Activated CD8-positive, alpha-beta T cell treated with anti-CD3 and anti-CD28 coated beads for 36 hours (primary cell): ENCODE measurements at regions not wholly inside any gene's neighbourhood (a gene's known extent, or its start where the extent isn't known, plus 50 kb on each side); places are given as distances from the start of the nearest gene placed in this dataset.

Experiments
- ATAC-seq: fragments of 200-7000 bp; cut with Tn5 transposase; one replicate; pipeline ENCODE4 v1.10.0; 2021; ENCODE audit warnings: mild to moderate bottlenecking, moderate library complexity
- CTCF ChIA-PET: fragments of 350-600 bp; sonication (Branson Sonifier 250); formaldehyde crosslinking; loops from one replicate; lab custom pipeline; 2021; ENCODE audit warnings: antibody characterized with exemption; lab: Charles Lee
- POLR2A ChIA-PET: fragments of 350-600 bp; sonication (Branson Sonifier 250); formaldehyde crosslinking; loops from one replicate; lab custom pipeline; 2021; ENCODE audit warnings: antibody characterized with exemption; lab: Charles Lee
- DNase-seq: peaks from one replicate; pipeline ENCODE4 v3.0.0-alpha.2; 2020
- H3K27ac Mint-ChIP-seq: one replicate; pipeline ENCODE4 v1.8.0; 2021; ENCODE audit warnings: mild to moderate bottlenecking, mixed read lengths
- H3K27me3 Mint-ChIP-seq: one replicate; pipeline ENCODE4 v1.8.0; 2021; ENCODE audit warnings: mixed read lengths
- H3K36me3 Mint-ChIP-seq: one replicate; pipeline ENCODE4 v1.8.0; 2021; ENCODE audit warnings: low read depth, mixed read lengths
- H3K4me1 Mint-ChIP-seq: one replicate; pipeline ENCODE4 v1.8.0; 2021; ENCODE audit warnings: low read depth, mixed read lengths
- H3K4me3 Mint-ChIP-seq: one replicate; pipeline ENCODE4 v1.8.0; 2021; ENCODE audit warnings: mild to moderate bottlenecking, moderate library complexity, mixed read lengths
- H3K9me3 Mint-ChIP-seq: one replicate; pipeline ENCODE4 v1.8.0; 2021; ENCODE audit warnings: mixed read lengths
- intact Hi-C: fragments of 100-400 bp; cut with micrococcal nuclease; formaldehyde crosslinking; loops from one replicate; pipeline ENCODE4 v1.10.0; 2022
- TF ChIP-seq, protein P1 (sequence below): fragments of 200-600 bp; IDR thresholded peaks from one replicate; pipeline ENCODE4 v1.8.0; 2022; ENCODE audit warnings: antibody characterized with exemption, mild to moderate bottlenecking

DNA sequence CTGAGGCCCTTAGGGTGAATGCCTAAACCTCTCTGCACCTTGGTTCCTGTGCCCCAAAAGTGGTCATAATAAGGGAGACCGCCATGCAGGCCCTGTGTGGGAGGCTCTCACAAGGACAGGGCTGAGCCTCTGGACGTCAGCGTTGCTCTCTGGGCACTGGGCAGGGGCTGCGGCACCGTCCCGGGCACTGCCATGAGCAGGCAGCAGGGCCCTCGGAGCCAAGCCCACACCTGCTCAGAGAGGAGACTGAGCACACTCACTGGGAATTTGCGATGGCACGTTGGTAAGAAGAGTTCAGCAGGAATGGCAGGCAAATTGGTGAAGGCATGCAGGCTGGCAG is 123.4 kb downstream of the HMX1 start:
- Mint-ChIP-seq H3K27ac (no peak overlapping the region), H3K4me1 (no peaks in the 10 kb centered on the region), H3K27me3 (no peaks in the 10 kb centered on the region), H3K9me3 (peaks cover 5% of the 10 kb centered on the region), H3K36me3 (no peaks in the 10 kb centered on the region), H3K4me3 (no peak overlapping the region)
- intact Hi-C loops, result no loop called here
- no peak for DNase-seq
- TF ChIP-seq, protein P1, sequence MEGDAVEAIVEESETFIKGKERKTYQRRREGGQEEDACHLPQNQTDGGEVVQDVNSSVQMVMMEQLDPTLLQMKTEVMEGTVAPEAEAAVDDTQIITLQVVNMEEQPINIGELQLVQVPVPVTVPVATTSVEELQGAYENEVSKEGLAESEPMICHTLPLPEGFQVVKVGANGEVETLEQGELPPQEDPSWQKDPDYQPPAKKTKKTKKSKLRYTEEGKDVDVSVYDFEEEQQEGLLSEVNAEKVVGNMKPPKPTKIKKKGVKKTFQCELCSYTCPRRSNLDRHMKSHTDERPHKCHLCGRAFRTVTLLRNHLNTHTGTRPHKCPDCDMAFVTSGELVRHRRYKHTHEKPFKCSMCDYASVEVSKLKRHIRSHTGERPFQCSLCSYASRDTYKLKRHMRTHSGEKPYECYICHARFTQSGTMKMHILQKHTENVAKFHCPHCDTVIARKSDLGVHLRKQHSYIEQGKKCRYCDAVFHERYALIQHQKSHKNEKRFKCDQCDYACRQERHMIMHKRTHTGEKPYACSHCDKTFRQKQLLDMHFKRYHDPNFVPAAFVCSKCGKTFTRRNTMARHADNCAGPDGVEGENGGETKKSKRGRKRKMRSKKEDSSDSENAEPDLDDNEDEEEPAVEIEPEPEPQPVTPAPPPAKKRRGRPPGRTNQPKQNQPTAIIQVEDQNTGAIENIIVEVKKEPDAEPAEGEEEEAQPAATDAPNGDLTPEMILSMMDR, result no peak
- CTCF ChIA-PET, result no interaction called here
- POLR2A ChIA-PET, result no interaction called here
- ATAC-seq, result no peak

GRCh38 chr4:8747467-8748235 is 124.0 kb downstream of the HMX1 start:
- H3K27me3 Mint-ChIP-seq, result peaks cover 1% of the 10 kb centered on the region
- ATAC-seq (no peak), DNase-seq (no peak)
- TF ChIP-seq, protein P1, result no peak
- no peaks in the 10 kb centered on the region for H3K36me3 Mint-ChIP-seq
- no peak overlapping the region for H3K27ac Mint-ChIP-seq
- CTCF ChIA-PET, result no interaction called here
- no peaks in the 10 kb centered on the region for H3K4me1 Mint-ChIP-seq
- POLR2A ChIA-PET, result no interaction called here
- peaks cover 5% of the 10 kb centered on the region for H3K9me3 Mint-ChIP-seq
- intact Hi-C loops, result no loop called here
- no peak overlapping the region for H3K4me3 Mint-ChIP-seq

- H3K36me3 Mint-ChIP-seq, result no peaks in the 10 kb centered on the region
These were observed 124.8 kb downstream of the HMX1 start for GRCh38 chr4:8746523-8747466.

DNA sequence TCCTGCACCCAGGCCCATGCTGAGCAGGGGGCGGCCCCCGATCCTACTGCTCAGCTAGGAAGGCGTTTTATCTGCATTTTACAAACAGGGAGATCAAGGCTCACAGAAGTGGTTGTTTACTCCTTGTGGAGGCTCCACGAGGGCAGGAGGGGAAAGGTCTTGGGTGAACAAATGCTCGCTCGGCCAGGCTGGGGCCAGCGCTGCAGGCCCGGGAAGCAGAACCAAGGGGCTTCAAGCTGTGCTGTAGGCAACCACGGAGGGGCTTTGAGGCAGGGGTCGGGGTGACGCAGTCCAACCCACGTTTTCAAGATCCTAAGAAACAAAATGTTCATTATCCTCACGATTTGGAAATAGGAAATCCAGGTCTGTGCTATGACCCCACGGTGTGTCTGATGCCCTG is 125.8 kb downstream of the HMX1 start:
- Mint-ChIP-seq H3K4me1 (no peaks in the 10 kb centered on the region), H3K4me3 (no peak overlapping the region), H3K36me3 (no peaks in the 10 kb centered on the region), H3K27me3 (peaks cover 1% of the 10 kb centered on the region), H3K9me3 (peaks cover 5% of the 10 kb centered on the region), H3K27ac (no peak overlapping the region)
- no peak for DNase-seq
- intact Hi-C loops, result no loop called here
- CTCF ChIA-PET, result no interaction called here
- POLR2A ChIA-PET, result no interaction called here
- no peak for ATAC-seq
- TF ChIP-seq, protein P1, result no peak

More at GRCh38 chr4:8746523-8747466, 124.8 kb downstream of the HMX1 start:
- Mint-ChIP-seq H3K9me3 (peaks cover 5% of the 10 kb centered on the region), H3K4me1 (no peaks in the 10 kb centered on the region), H3K27me3 (peaks cover 1% of the 10 kb centered on the region), H3K4me3 (no peak overlapping the region), H3K27ac (no peak overlapping the region)
- ATAC-seq, result no peak
- DNase-seq, result no peak
- intact Hi-C loops, result no loop called here
- TF ChIP-seq, protein P1, result no peak
- POLR2A ChIA-PET, result no interaction called here
- CTCF ChIA-PET, result no interaction called here
